ENCODE measurements at regions not wholly inside any gene's neighbourhood (a gene's known extent, or its start where the extent isn't known, plus 50 kb on each side); places are given as distances from the start of the nearest gene placed in this dataset.

GRCh38 chr6:126529637-126530362, 189.9 kb downstream of the CENPW start:
- no peak for DNase-seq

- DNase-seq = no peak
Observed at GRCh38 chr6:126530775-126531174, 190.9 kb downstream of the CENPW start.

- no peak for DNase-seq
Observed at GRCh38 chr6:126531286-126531685, 191.4 kb downstream of the CENPW start.

GRCh38 chr6:126531840-126532239, 191.9 kb downstream of the CENPW start:
- DNase-seq = no peak

GRCh38 chr6:126534401-126534800, 194.5 kb downstream of the CENPW start:
- DNase-seq = no peak

- no peak for DNase-seq
Observed at GRCh38 chr6:126535138-126535537, 195.2 kb downstream of the CENPW start.

GRCh38 chr6:126535595-126535994, 195.7 kb downstream of the CENPW start:
- no peak for DNase-seq

- no peak for DNase-seq
Observed at GRCh38 chr6:126537061-126537816, 197.3 kb downstream of the CENPW start.

- no peak for DNase-seq
Observed at GRCh38 chr6:126539022-126539421, 199.1 kb downstream of the CENPW start.

GRCh38 chr6:126540161-126540560, 200.2 kb downstream of the CENPW start:
- DNase-seq = no peak

GRCh38 chr6:126541806-126542491, 202.0 kb downstream of the CENPW start:
- no peak for DNase-seq

- no peak for DNase-seq
Observed at GRCh38 chr6:126546541-126547120, 206.7 kb downstream of the CENPW start.

- no peak for DNase-seq
Observed at GRCh38 chr6:126548300-126548699, 208.4 kb downstream of the CENPW start.

- no peak for DNase-seq
Observed at GRCh38 chr6:126550323-126550722, 210.4 kb downstream of the CENPW start.

- DNase-seq = no peak
Observed at GRCh38 chr6:126551832-126552231, 211.9 kb downstream of the CENPW start.

- DNase-seq = no peak
Observed at GRCh38 chr6:126553854-126554253, 213.9 kb downstream of the CENPW start.

GRCh38 chr6:126570507-126570906, 230.6 kb downstream of the CENPW start:
- no peak for DNase-seq

GRCh38 chr6:126574301-126574700, 234.4 kb downstream of the CENPW start:
- no peak for DNase-seq

GRCh38 chr6:126581316-126581715, 241.4 kb downstream of the CENPW start:
- no peak for DNase-seq

GRCh38 chr6:126600258-126600916, 260.5 kb downstream of the CENPW start:
- DNase-seq = no peak

GRCh38 chr6:126603410-126603809, 263.5 kb downstream of the CENPW start:
- DNase-seq = no peak

- DNase-seq = no peak
Observed at GRCh38 chr6:126605089-126605488, 265.2 kb downstream of the CENPW start.

GRCh38 chr6:126607289-126607688, 267.4 kb downstream of the CENPW start:
- DNase-seq = no peak
